Glomerular endothelial cell (primary cell): ENCODE measurements at regions not wholly inside any gene's neighbourhood (a gene's known extent, or its start where the extent isn't known, plus 50 kb on each side); places are given as distances from the start of the nearest gene placed in this dataset.
"Not testable (repeated sequence)": the region's sequence is repeated elsewhere in the genome, so short reads cannot be mapped to it uniquely, and the experiment has no call there.

ENCODE experiments used
- DNase-seq: peaks from one replicate; pipeline ENCODE4 v3.0.0-alpha.2; 2011; ENCODE audit warnings: low read depth, low spot score; ENCODE audit errors: extremely low read depth

- not testable (repeated sequence) for DNase-seq
Measured at GRCh38 chr16:29190553-29191431, 205.9 kb downstream of the LAT start.

GRCh38 chr16:29188806-29189205 lies 204.0 kb downstream of the LAT start:
- not testable (repeated sequence) for DNase-seq

- not testable (repeated sequence) for DNase-seq
Measured at GRCh38 chr16:29186306-29187220, 201.7 kb downstream of the LAT start.

GRCh38 chr16:29185872-29186271 lies 201.0 kb downstream of the LAT start:
- not testable (repeated sequence) for DNase-seq

GRCh38 chr16:29184738-29185438 lies 200.0 kb downstream of the LAT start:
- DNase-seq: not testable (repeated sequence)

GRCh38 chr16:29182940-29183868 lies 198.4 kb downstream of the LAT start:
- not testable (repeated sequence) for DNase-seq

GRCh38 chr16:29182501-29182900 lies 197.6 kb downstream of the LAT start:
- DNase-seq: no peak

- not testable (repeated sequence) for DNase-seq
Measured at GRCh38 chr16:29181921-29182411, 197.1 kb downstream of the LAT start.

GRCh38 chr16:29181254-29181780 lies 196.5 kb downstream of the LAT start:
- not testable (repeated sequence) for DNase-seq

GRCh38 chr16:29180206-29180600 lies 195.4 kb downstream of the LAT start:
- not testable (repeated sequence) for DNase-seq

GRCh38 chr16:29179401-29180205 lies 194.8 kb downstream of the LAT start:
- not testable (repeated sequence) for DNase-seq

- DNase-seq: not testable (repeated sequence)
Measured at GRCh38 chr16:29177888-29178726, 193.3 kb downstream of the LAT start.

- not testable (repeated sequence) for DNase-seq
Measured at GRCh38 chr16:29177203-29177887, 192.5 kb downstream of the LAT start.

- not testable (repeated sequence) for DNase-seq
Measured at GRCh38 chr16:29176822-29177202, 192.0 kb downstream of the LAT start.

GRCh38 chr16:29176154-29176470 lies 191.3 kb downstream of the LAT start:
- not testable (repeated sequence) for DNase-seq

GRCh38 chr16:29175411-29176153 lies 190.7 kb downstream of the LAT start:
- not testable (repeated sequence) for DNase-seq
